ENCODE measurements at regions not wholly inside any gene's neighbourhood (a gene's known extent, or its start where the extent isn't known, plus 50 kb on each side); places are given as distances from the start of the nearest gene placed in this dataset.

GRCh38 chr4:188245651-188246050 lies 106.4 kb downstream of the TRIML1 start:
- no peaks in the 10 kb centered on the region for H3K4me1 ChIP-seq (ENCODE audit: control insufficient read depth, insufficient read depth, low read length)
- no peaks in the 10 kb centered on the region for H3K27me3 ChIP-seq (ENCODE audit: control insufficient read depth, insufficient read depth, low read length)
- no peaks in the 10 kb centered on the region for H3K9me3 ChIP-seq (ENCODE audit: control insufficient read depth, low read depth, low read length)
- no peak for DNase-seq
- no peaks in the 10 kb centered on the region for H3K36me3 ChIP-seq (ENCODE audit: control insufficient read depth, insufficient read depth, low read length)
- H3K4me3 ChIP-seq (ENCODE audit: low read length), result no peak overlapping the region
- WGBS (ENCODE audit: insufficient coverage, low lambda C conversion rate), result 40% methylated on average over 1 of the region's 6 CpGs
- no peak overlapping the region for H3K27ac ChIP-seq (ENCODE audit: low read length)

DNA sequence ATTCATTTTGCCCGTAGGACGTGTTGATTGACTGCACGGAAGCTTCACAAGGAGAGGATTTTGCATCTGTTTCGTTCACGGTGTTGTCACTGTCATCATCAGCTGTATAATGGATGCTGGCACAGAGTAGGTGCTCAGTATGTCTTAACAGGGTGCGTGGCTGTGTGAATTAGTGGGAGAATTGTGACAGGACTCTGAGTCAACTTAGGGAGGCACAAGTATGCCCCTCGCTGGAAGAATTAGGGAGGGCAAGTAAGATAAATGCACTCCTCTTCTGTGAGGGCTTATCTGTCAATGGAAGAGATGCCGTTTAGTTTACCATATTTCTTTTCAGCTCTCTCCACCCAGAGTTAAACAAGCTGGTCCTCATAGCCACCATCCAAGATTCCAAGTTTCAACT lies 107.2 kb downstream of the TRIML1 start:
- Histone ChIP-seq H3K27me3 (ENCODE audit: control insufficient read depth, insufficient read depth, low read length) (no peaks in the 10 kb centered on the region), H3K4me3 (ENCODE audit: low read length) (no peak overlapping the region), H3K27ac (ENCODE audit: low read length) (no peak overlapping the region), H3K36me3 (ENCODE audit: control insufficient read depth, insufficient read depth, low read length) (no peaks in the 10 kb centered on the region), H3K9me3 (ENCODE audit: control insufficient read depth, low read depth, low read length) (no peaks in the 10 kb centered on the region), H3K4me1 (ENCODE audit: control insufficient read depth, insufficient read depth, low read length) (no peaks in the 10 kb centered on the region)
- no peak for DNase-seq
- 62% methylated on average over 3 of the region's 8 CpGs for WGBS (ENCODE audit: insufficient coverage, low lambda C conversion rate)

DNA sequence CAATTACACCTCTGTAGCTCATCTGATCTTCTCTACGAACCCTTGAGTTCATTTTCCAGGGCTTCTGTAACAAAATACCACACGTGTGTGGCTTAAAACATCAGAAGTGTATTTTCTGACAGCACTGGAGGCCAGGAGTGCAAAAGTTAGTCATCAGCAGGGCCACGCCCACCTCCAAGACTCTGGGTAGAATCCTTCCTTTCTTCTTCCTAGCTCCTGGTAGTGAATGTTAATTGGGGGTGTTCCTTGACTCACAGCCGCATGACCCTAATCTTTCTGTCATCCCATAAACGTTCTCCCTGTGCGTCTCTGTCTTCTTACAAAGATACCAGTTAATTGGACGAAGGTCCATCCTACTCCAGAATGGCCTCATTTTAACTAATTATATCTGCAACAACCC lies 115.0 kb downstream of the TRIML1 start:
- Histone ChIP-seq H3K27ac (ENCODE audit: low read length) (no peak overlapping the region), H3K27me3 (ENCODE audit: control insufficient read depth, insufficient read depth, low read length) (no peaks in the 10 kb centered on the region), H3K4me1 (ENCODE audit: control insufficient read depth, insufficient read depth, low read length) (no peaks in the 10 kb centered on the region), H3K9me3 (ENCODE audit: control insufficient read depth, low read depth, low read length) (no peaks in the 10 kb centered on the region), H3K36me3 (ENCODE audit: control insufficient read depth, insufficient read depth, low read length) (no peaks in the 10 kb centered on the region), H3K4me3 (ENCODE audit: low read length) (no peak overlapping the region)
- 82% methylated on average over 2 of the region's 7 CpGs for WGBS (ENCODE audit: insufficient coverage, low lambda C conversion rate)
- DNase-seq, result no peak

GRCh38 chr4:188262464-188262863 lies 123.2 kb downstream of the TRIML1 start:
- Histone ChIP-seq H3K4me1 (ENCODE audit: control insufficient read depth, insufficient read depth, low read length) (no peaks in the 10 kb centered on the region), H3K9me3 (ENCODE audit: control insufficient read depth, low read depth, low read length) (no peaks in the 10 kb centered on the region), H3K27me3 (ENCODE audit: control insufficient read depth, insufficient read depth, low read length) (no peaks in the 10 kb centered on the region), H3K4me3 (ENCODE audit: low read length) (no peak overlapping the region), H3K27ac (ENCODE audit: low read length) (no peak overlapping the region), H3K36me3 (ENCODE audit: control insufficient read depth, insufficient read depth, low read length) (no peaks in the 10 kb centered on the region)
- no CpG with 5 or more reads among the region's 10 CpGs for WGBS (ENCODE audit: insufficient coverage, low lambda C conversion rate)
- no peak for DNase-seq

DNA sequence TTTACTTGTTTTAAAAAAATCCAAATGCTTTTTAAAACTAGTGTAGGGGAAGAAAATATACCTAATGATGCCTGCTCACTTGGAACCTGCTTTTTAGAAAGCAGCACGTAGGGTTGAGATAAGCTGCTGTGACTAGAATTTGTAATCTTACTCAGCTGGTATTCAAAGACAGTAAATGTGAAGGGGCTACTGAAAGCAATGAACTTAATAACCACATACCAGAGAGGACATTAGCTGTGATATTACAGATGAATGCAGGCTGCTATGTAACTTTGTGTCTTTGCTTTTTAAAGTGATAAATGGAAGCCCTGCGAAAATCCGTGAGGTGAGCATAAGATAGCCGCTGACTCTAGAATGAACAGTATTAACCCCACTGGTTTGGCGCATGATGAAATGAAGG lies 124.1 kb downstream of the TRIML1 start:
- Histone ChIP-seq H3K4me3 (ENCODE audit: low read length) (no peak overlapping the region), H3K9me3 (ENCODE audit: control insufficient read depth, low read depth, low read length) (no peaks in the 10 kb centered on the region), H3K36me3 (ENCODE audit: control insufficient read depth, insufficient read depth, low read length) (no peaks in the 10 kb centered on the region), H3K4me1 (ENCODE audit: control insufficient read depth, insufficient read depth, low read length) (no peaks in the 10 kb centered on the region), H3K27ac (ENCODE audit: low read length) (no peak overlapping the region), H3K27me3 (ENCODE audit: control insufficient read depth, insufficient read depth, low read length) (no peaks in the 10 kb centered on the region)
- no peak for DNase-seq
- WGBS (ENCODE audit: insufficient coverage, low lambda C conversion rate), result 92% methylated on average over 2 of the region's 5 CpGs

GRCh38 chr4:188266386-188266785 lies 127.1 kb downstream of the TRIML1 start:
- no peak overlapping the region for H3K27ac ChIP-seq (ENCODE audit: low read length)
- H3K9me3 ChIP-seq (ENCODE audit: control insufficient read depth, low read depth, low read length), result no peaks in the 10 kb centered on the region
- no peaks in the 10 kb centered on the region for H3K27me3 ChIP-seq (ENCODE audit: control insufficient read depth, insufficient read depth, low read length)
- WGBS (ENCODE audit: insufficient coverage, low lambda C conversion rate), result 67% methylated on average over 3 of the region's 6 CpGs
- no peak for DNase-seq
- no peaks in the 10 kb centered on the region for H3K36me3 ChIP-seq (ENCODE audit: control insufficient read depth, insufficient read depth, low read length)
- H3K4me3 ChIP-seq (ENCODE audit: low read length), result no peak overlapping the region
- H3K4me1 ChIP-seq (ENCODE audit: control insufficient read depth, insufficient read depth, low read length), result no peaks in the 10 kb centered on the region

- Histone ChIP-seq H3K27ac (ENCODE audit: low read length) (no peak overlapping the region), H3K9me3 (ENCODE audit: control insufficient read depth, low read depth, low read length) (no peaks in the 10 kb centered on the region), H3K4me1 (ENCODE audit: control insufficient read depth, insufficient read depth, low read length) (no peaks in the 10 kb centered on the region), H3K36me3 (ENCODE audit: control insufficient read depth, insufficient read depth, low read length) (no peaks in the 10 kb centered on the region), H3K4me3 (ENCODE audit: low read length) (no peak overlapping the region), H3K27me3 (ENCODE audit: control insufficient read depth, insufficient read depth, low read length) (no peaks in the 10 kb centered on the region)
- 88% methylated on average over 2 of the region's 13 CpGs for WGBS (ENCODE audit: insufficient coverage, low lambda C conversion rate)
- DNase-seq, result no peak
Measured at GRCh38 chr4:188268131-188268908, 129.1 kb downstream of the TRIML1 start.

DNA sequence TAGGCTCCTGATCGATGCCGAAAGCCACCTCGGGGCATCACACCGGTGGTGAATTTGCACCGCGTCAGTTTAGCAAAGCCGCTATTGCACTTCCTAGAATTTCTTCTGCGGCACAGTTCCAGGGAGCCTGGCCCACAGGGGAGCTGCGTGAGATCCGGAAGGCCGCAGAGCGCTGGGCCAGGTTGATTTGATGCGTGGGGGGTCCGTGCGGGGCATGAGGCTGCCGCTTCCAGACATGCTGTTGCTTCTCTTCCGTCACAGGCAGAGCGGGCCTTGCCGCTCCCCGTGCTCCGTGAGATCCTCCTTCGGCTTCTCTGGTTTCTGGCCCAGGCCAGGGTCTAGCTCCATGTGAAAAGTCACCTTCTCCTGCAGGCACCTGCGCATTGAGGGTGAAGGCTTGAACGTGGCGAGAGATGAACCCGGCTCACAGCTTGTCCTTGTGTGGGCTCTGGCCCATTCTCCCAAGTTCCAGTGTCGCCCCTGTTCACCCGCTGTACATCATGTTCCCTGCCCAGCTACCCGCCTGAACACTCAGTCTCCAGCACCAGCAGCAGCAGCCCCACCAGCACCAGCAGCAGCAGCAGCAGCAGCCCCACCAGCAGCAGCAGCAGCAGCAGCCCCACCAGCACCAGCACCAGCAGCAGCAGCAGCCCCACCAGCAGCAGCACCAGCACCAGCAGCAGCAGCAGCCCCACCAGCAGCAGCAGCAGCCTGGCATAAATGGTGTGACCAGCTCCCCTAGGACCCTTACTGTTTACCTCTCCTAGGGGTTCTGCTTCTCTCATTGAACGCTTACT lies 131.2 kb downstream of the TRIML1 start:
- Histone ChIP-seq H3K9me3 (ENCODE audit: control insufficient read depth, low read depth, low read length) (no peaks in the 10 kb centered on the region), H3K27ac (ENCODE audit: low read length) (no peak overlapping the region), H3K4me1 (ENCODE audit: control insufficient read depth, insufficient read depth, low read length) (no peaks in the 10 kb centered on the region), H3K4me3 (ENCODE audit: low read length) (no peak overlapping the region), H3K27me3 (ENCODE audit: control insufficient read depth, insufficient read depth, low read length) (no peaks in the 10 kb centered on the region), H3K36me3 (ENCODE audit: control insufficient read depth, insufficient read depth, low read length) (no peaks in the 10 kb centered on the region)
- WGBS (ENCODE audit: insufficient coverage, low lambda C conversion rate), result 80% methylated on average over 1 of the region's 30 CpGs
- no peak for DNase-seq

DNA sequence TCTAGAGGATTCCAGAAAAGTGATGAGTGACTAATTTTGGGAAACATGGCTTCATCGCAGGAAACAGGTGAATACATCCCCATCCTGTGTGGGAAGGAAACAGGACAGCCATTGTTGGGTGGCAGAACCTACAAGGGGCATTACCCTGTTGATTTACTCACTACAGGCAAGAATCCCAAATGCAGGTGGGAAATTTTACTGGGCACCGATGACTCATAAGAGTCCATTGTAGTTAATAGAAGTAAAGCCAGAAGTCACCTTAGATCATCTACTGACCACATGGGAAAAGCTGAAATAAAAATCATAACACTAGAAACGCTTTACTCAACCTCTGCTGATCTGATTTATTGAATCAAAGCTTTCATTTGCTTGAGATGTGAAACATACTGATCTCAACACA lies 136.4 kb downstream of the TRIML1 start:
- H3K9me3 ChIP-seq (ENCODE audit: control insufficient read depth, low read depth, low read length), result no peaks in the 10 kb centered on the region
- H3K36me3 ChIP-seq (ENCODE audit: control insufficient read depth, insufficient read depth, low read length), result no peaks in the 10 kb centered on the region
- WGBS (ENCODE audit: insufficient coverage, low lambda C conversion rate), result no CpG with 5 or more reads among the region's 3 CpGs

GRCh38 chr4:188279184-188279583 lies 139.9 kb downstream of the TRIML1 start:
- WGBS (ENCODE audit: insufficient coverage, low lambda C conversion rate), result no CpG with 5 or more reads among the region's 5 CpGs
- no peak overlapping the region for H3K4me3 ChIP-seq (ENCODE audit: low read length)
- H3K27ac ChIP-seq (ENCODE audit: low read length), result no peak overlapping the region
- no peak for DNase-seq
- H3K9me3 ChIP-seq (ENCODE audit: control insufficient read depth, low read depth, low read length), result peaks cover 5% of the 10 kb centered on the region
- H3K4me1 ChIP-seq (ENCODE audit: control insufficient read depth, insufficient read depth, low read length), result no peaks in the 10 kb centered on the region
- no peaks in the 10 kb centered on the region for H3K36me3 ChIP-seq (ENCODE audit: control insufficient read depth, insufficient read depth, low read length)
- H3K27me3 ChIP-seq (ENCODE audit: control insufficient read depth, insufficient read depth, low read length), result peaks cover 12% of the 10 kb centered on the region

More for the DNA sequence above, 136.4 kb downstream of the TRIML1 start:
- Histone ChIP-seq H3K4me1 (ENCODE audit: control insufficient read depth, insufficient read depth, low read length) (no peaks in the 10 kb centered on the region), H3K27ac (ENCODE audit: low read length) (no peak overlapping the region), H3K4me3 (ENCODE audit: low read length) (no peak overlapping the region), H3K27me3 (ENCODE audit: control insufficient read depth, insufficient read depth, low read length) (no peaks in the 10 kb centered on the region)
- no peak for DNase-seq
